ENCODE measurements at regions not wholly inside any gene's neighbourhood (a gene's known extent, or its start where the extent isn't known, plus 50 kb on each side); places are given as distances from the start of the nearest gene placed in this dataset.
"Not testable (repeated sequence)": the region's sequence is repeated elsewhere in the genome, so short reads cannot be mapped to it uniquely, and the experiment has no call there.

DNA sequence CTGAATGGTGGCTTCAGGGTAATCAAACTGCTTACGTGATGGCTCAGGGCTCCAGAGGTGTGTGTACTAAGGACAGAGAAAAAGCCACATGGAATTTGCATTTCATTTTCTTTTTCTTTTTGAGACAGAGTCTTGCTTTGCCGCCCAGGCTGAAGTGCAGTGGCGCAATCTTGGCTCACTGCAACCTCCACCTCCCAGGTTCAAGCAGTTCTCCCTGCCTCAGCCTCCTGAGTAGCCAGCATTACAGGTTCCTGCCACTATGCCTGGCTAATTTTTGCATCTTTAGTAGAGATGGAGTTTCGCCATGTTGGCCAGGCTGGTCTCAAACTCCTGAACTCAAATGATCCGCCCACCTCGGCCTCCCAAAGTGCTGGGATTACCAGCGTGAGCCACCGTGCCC is 103.7 kb upstream of the CLINT1 start:
- not testable (repeated sequence) for DNase-seq

- DNase-seq = peak; percentile 22
Measured at GRCh38 chr5:157961896-157962590, 103.1 kb upstream of the CLINT1 start.

DNA sequence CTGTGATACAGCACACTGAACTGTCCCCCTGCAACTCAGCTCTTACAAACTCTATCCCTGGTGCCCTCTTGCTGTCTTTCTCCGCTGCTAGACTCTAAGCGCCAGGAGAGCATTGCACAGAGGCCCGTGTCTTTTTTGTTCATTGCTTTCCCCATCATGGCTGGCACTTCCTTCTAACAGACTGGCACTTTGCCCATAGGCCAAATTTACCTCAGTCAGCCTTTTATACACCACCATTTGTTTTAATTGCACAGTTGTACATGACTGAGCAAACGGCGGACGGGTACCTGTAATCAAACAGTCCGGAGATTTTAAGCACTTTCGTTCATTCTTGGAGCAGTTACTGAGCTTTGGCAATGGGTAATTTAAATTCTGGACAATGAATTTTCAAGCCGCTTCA is 102.2 kb upstream of the CLINT1 start:
- DNase-seq = peak; percentile 15

GRCh38 chr5:157959370-157959769 is 100.4 kb upstream of the CLINT1 start:
- DNase-seq = no peak

DNA sequence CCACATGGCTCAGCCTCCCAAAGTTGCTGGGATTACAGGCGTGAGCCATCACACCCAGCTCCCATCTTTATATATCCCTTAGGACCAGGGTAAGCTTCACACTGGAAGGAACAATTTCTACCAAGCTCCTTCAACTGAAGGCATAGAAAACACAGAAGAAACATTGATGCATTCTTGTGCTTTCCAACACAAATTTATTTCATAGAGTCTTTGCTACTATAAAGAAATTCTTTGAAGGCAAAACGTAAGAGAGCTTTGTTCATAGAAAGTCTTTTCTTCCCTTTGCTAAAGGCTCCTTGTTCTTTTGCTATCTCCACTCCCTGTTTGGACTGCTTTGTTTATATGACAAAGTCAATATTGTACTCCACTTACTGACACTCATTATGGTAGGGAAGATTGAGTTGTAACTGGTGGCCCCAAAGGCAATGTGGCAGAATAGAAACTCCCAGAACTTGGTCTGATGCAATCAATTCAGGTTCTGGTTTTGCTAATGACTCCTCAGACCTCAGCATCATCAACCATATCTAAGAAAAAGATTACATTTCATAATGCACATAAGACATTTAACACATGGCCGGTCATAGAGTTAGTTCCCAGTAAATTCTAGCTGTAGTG is 97.4 kb upstream of the CLINT1 start:
- DNase-seq = no peak

DNA sequence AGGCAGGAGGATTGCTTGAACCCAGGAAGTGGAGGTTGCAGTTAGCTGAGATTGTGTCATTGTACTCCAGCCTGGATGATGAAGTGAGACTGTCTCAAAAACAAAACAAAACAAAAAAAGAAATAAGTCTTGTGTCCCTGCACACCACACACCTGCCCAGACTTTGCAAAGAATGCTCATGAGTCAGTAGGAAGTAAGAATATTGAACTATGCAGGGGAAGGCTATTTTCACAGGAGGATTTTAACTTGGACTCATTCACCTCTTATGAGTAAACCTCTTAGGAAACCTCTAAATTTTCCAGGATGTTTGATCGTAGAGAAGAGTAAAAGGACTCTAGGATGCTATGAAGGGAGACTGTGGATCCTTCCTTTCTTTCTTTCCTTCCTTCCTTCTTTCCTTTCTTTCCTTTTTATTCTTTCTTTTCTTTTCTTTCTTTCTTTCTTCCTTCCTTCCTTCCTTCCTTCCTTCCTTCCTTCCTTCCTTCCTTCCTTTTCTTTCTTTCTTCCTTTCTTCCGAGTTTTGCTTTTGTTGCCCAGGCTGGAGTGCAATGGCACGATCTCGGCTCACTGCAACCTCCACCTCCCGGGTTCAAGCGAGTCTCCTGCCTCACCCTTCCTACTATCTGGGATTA is 96.7 kb upstream of the CLINT1 start:
- DNase-seq = no peak

DNA sequence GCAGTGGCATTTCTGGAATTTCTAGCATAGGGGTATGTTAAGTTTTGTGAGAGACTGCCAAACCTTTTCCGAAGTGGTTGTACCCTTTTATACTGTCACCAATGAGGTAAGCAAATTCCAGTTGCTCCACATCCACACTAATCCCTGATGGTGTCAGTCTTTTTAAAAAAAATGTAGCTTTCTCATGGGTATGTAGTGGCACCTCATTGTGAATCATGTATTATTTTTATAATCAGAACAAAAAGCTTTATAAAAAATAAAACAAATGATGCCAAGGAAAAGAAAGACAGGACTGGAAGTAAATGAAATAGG is 93.4 kb upstream of the CLINT1 start:
- no peak for DNase-seq

DNA sequence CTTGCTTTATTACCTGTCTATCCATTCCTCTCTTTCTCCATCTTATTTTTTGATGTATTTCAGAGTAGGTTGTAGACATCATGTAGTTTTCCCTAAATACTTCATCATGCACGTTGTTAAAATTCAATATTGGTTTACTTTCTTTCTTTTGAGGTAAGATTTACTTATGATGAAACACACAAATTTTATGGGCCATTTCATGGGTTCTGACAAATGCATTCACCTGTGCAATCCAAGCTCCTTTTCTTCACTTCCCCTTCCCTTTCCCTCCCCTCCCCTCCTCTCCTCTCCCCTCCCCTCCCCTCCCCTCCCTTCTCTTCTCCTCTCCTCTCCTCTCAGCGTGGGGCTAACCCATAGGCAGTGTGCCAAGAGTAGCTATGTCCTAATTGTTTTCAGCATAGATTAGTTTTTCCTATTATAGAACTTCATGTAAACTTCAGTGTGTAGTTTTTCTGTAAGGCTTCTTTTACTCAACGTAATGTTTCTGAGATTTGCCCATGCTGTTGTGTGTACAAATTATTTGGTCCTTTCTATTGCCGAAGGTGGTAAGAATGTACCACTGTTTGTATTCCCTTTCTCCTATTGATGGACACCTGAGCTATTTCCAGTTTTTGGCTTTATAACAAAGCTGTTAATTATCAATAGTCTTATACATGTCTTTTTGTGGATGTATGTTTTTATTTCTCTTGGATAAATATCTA is 92.9 kb upstream of the CLINT1 start:
- no peak for DNase-seq

GRCh38 chr5:157949520-157949919 is 90.6 kb upstream of the CLINT1 start:
- no peak for DNase-seq

GRCh38 chr5:157948738-157949410 is 89.9 kb upstream of the CLINT1 start:
- peak; percentile 83 for DNase-seq

- no peak for DNase-seq
Measured at GRCh38 chr5:157947156-157947555, 88.2 kb upstream of the CLINT1 start.

- not testable (repeated sequence) for DNase-seq
Measured at GRCh38 chr5:157945822-157946221, 86.9 kb upstream of the CLINT1 start.

GRCh38 chr5:157944938-157945337 is 86.0 kb upstream of the CLINT1 start:
- no peak for DNase-seq

GRCh38 chr5:157944077-157944633 is 85.2 kb upstream of the CLINT1 start:
- DNase-seq = no peak

GRCh38 chr5:157942595-157942994 is 83.7 kb upstream of the CLINT1 start:
- DNase-seq = no peak

GRCh38 chr5:157941616-157942015 is 82.7 kb upstream of the CLINT1 start:
- DNase-seq = no peak

DNA sequence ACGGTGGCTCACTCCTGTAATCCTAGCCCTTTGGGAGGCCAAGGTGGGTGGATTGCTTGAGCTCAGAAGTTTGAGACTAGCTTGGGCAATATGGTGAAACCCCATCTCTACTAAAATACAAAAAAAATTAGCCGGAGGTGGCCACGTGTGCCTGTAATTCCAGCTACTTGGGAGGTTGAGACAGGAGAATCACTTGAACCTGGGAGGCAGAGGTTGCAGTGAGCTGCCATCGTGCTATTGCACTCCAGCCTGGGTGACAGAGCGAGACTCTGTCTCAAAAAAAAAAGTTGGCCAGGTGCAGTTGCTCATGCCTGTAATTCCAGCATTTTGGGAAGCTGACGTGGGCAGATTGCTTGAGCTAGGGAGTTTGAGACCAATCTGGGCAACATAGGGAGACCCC is 79.2 kb upstream of the CLINT1 start:
- DNase-seq = not testable (repeated sequence)

DNA sequence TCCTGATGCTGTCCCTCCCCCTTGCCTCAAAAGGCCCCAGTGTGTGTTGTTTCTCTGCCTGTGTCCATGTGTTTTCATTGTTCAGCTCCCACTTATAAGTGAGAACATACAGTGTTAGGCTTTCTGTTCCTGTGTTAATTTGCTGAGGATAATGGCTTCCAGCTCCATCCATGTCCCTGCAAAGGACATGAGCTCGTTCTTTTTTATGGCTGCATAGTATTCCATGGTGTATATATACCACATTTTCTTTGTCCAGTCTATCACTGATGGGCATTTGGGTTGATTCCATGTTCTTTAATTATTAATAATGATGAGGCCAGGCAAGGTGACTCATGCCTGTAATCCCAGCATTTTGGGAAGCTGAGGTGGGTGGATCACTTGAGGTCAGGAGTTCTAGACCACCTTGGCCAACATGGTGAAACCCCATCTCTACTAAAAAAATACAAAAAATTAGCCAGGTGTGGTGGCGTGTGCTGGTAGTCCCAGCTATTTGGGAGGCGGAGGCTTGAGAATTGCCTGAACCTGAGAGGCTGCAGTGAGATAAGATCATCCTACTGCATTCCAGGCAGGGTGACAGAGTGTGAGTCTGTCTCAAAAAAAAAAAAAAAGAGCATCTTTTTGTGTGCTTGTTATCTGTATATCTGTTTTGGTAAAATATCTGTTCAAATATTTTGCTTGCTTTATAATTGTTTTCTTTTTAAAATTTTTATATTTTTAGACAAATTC is 78.0 kb upstream of the CLINT1 start:
- DNase-seq = not testable (repeated sequence)

DNA sequence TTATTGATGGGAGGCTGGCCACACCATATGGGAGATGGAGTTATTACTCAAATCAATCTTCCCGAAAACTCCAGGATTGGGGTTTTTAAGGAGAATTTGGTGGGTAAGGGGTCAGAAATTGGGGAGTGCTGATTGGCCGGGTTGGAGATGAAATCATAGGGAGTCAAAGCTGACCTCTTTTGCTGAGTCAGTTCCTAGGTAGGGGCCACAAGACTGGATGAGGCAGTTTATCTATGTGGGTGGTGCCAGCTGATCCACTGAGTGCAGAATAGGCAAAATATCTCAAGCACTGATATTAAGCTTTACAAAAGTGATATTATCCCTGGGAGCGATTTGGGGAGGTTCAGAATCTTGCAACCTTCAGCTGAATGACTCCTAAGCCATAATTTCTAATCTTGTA is 75.7 kb upstream of the CLINT1 start:
- no peak for DNase-seq

DNA sequence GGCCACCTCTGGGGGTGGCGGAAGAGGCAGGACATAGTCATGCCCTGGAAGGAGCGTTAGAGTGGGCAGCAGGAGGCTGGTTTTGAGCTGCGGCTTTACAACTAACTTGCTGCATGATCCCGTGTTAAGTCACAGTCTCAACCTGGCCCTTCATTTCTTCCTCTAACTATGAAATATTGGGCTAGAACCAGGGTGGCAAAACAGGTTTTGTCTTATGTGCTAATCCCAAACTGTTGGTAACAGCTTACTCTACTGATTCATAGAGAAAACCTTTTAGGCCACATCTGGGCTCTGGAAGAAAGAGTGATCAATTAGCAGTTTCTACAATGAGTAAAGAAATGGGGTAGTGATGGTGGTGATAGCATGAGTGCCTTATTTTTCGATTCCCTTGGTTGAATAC is 74.1 kb upstream of the CLINT1 start:
- no peak for DNase-seq

- DNase-seq = no peak
Measured at GRCh38 chr5:157930710-157931109, 71.8 kb upstream of the CLINT1 start.

DNA sequence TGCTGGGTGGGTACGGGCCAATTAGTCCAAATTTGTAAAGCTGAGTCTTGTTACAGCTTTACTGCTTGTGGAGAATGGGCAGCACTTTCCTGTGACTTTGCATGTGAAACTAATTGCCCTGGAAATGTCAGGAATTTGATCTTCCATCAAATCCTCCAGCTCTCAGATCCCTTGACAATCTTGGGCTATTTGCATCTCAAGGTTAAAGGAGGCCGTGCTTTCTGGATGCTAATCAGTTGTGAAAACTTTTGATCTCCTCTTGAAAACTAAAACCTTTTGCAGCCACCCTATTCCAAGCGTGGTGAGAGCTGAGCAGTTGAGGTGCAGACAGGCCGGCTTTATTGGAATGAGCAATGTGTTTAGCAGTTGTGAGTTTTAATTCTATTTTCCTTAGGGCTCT is 68.0 kb upstream of the CLINT1 start:
- no peak for DNase-seq
